Stimulated activated naive CD4-positive, alpha-beta T cell treated with Interleukin-2 at 50 U/mL for 16 hours (primary cell): ENCODE measurements at regions not wholly inside any gene's neighbourhood (a gene's known extent, or its start where the extent isn't known, plus 50 kb on each side); places are given as distances from the start of the nearest gene placed in this dataset.

ENCODE experiments used
- DNase-seq: peaks from one replicate; lab custom pipeline; 2025; lab: John Stamatoyannopoulos, UW

- DNase-seq, result no peak
These were observed 170.9 kb upstream of the PDE3A start for GRCh38 chr12:20197411-20197810.

GRCh38 chr12:20199780-20200179 is 168.6 kb upstream of the PDE3A start:
- no peak for DNase-seq

GRCh38 chr12:20201733-20202132 is 166.6 kb upstream of the PDE3A start:
- DNase-seq, result no peak

GRCh38 chr12:20205854-20206253 is 162.5 kb upstream of the PDE3A start:
- no peak for DNase-seq

- no peak for DNase-seq
These were observed 161.9 kb upstream of the PDE3A start for GRCh38 chr12:20206410-20206809.

- no peak for DNase-seq
These were observed 157.6 kb upstream of the PDE3A start for GRCh38 chr12:20210621-20211215.

GRCh38 chr12:20211541-20211940 is 156.8 kb upstream of the PDE3A start:
- no peak for DNase-seq

GRCh38 chr12:20211981-20212421 is 156.3 kb upstream of the PDE3A start:
- no peak for DNase-seq

GRCh38 chr12:20212658-20213555 is 155.4 kb upstream of the PDE3A start:
- DNase-seq, result no peak

- DNase-seq, result no peak
These were observed 154.4 kb upstream of the PDE3A start for GRCh38 chr12:20213723-20214625.

- no peak for DNase-seq
These were observed 148.0 kb upstream of the PDE3A start for GRCh38 chr12:20220339-20220738.

GRCh38 chr12:20232931-20233675 is 135.2 kb upstream of the PDE3A start:
- no peak for DNase-seq

- no peak for DNase-seq
These were observed 133.9 kb upstream of the PDE3A start for GRCh38 chr12:20234474-20234873.

- no peak for DNase-seq
These were observed 131.2 kb upstream of the PDE3A start for GRCh38 chr12:20237091-20237490.

- DNase-seq, result no peak
These were observed 122.8 kb upstream of the PDE3A start for GRCh38 chr12:20245491-20245890.

- DNase-seq, result no peak
These were observed 119.7 kb upstream of the PDE3A start for GRCh38 chr12:20248646-20249045.

GRCh38 chr12:20250761-20251160 is 117.6 kb upstream of the PDE3A start:
- DNase-seq, result no peak

GRCh38 chr12:20257311-20257710 is 111.0 kb upstream of the PDE3A start:
- DNase-seq, result no peak

- DNase-seq, result no peak
These were observed 108.6 kb upstream of the PDE3A start for GRCh38 chr12:20259786-20260185.

- no peak for DNase-seq
These were observed 107.5 kb upstream of the PDE3A start for GRCh38 chr12:20260851-20261250.

GRCh38 chr12:20262119-20262518 is 106.2 kb upstream of the PDE3A start:
- no peak for DNase-seq

- DNase-seq, result no peak
These were observed 104.3 kb upstream of the PDE3A start for GRCh38 chr12:20264026-20264425.
